Activated naive CD8-positive, alpha-beta T cell treated with anti-CD3 and anti-CD28 coated beads, Interleukin-2, amount 10 ng/mL, durations not matched to agents 7 days and 5 days (primary cell): ENCODE measurements at regions not wholly inside any gene's neighbourhood (a gene's known extent, or its start where the extent isn't known, plus 50 kb on each side); places are given as distances from the start of the nearest gene placed in this dataset.

Experiments used
- ATAC-seq: fragments of 150-1000 bp; cut with Tn5 transposase; one replicate; pipeline ENCODE4 v1.10.0; 2021; ENCODE audit warnings: low read depth, moderate library complexity
- POLR2A ChIA-PET: fragments of 350-600 bp; sonication (Branson Sonifier 250); formaldehyde crosslinking; loops from one replicate; lab custom pipeline; 2021; ENCODE audit warnings: antibody characterized with exemption; lab: Charles Lee
- DNase-seq: peaks from one replicate; pipeline ENCODE4 v3.0.0; 2021
- H3K27ac Mint-ChIP-seq: one replicate; pipeline ENCODE4 v1.8.0; 2022; ENCODE audit warnings: mild to moderate bottlenecking, mixed read lengths
- H3K27me3 Mint-ChIP-seq: one replicate; pipeline ENCODE4 v1.8.0; 2022; ENCODE audit warnings: mild to moderate bottlenecking, moderate library complexity, mixed read lengths
- H3K36me3 Mint-ChIP-seq: one replicate; pipeline ENCODE4 v1.8.0; 2021; ENCODE audit warnings: mild to moderate bottlenecking, mixed read lengths
- H3K4me1 Mint-ChIP-seq: one replicate; pipeline ENCODE4 v1.8.0; 2021; ENCODE audit warnings: mixed read lengths
- H3K4me3 Mint-ChIP-seq: one replicate; pipeline ENCODE4 v1.8.0; 2022; ENCODE audit warnings: mild to moderate bottlenecking, moderate library complexity, mixed read lengths
- H3K9me3 Mint-ChIP-seq: one replicate; pipeline ENCODE4 v1.8.0; 2021; ENCODE audit warnings: mixed read lengths

DNA sequence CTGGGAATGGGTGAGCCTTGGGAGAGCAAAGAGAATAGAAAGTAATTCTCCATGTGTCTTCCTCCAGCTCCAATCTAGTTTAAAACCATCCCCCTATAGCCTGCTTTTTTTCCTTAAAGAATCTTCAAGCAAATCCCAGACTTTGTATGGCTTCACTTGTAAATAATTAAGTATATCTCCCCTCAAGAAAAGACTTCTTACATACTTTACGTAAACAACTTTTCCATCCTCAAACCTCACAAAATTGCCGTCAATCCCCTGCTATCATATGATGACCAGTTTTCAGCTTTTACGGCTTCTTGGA, 88.5 kb upstream of the PHACTR3 start:
- DNase-seq, result no peak
- no peaks in the 10 kb centered on the region for H3K4me1 Mint-ChIP-seq
- POLR2A ChIA-PET, result no interaction called here
- H3K9me3 Mint-ChIP-seq, result no peaks in the 10 kb centered on the region
- H3K4me3 Mint-ChIP-seq, result no peak overlapping the region
- ATAC-seq, result no peak
- H3K27me3 Mint-ChIP-seq, result peaks cover 50% of the 10 kb centered on the region
- H3K27ac Mint-ChIP-seq, result no peak overlapping the region
- H3K36me3 Mint-ChIP-seq, result no peaks in the 10 kb centered on the region

- DNase-seq (no peak), ATAC-seq (peak; percentile 73)
- H3K4me1 Mint-ChIP-seq, result no peaks in the 10 kb centered on the region
- no peak overlapping the region for H3K27ac Mint-ChIP-seq
- H3K27me3 Mint-ChIP-seq, result peaks cover 64% of the 10 kb centered on the region
- no peak overlapping the region for H3K4me3 Mint-ChIP-seq
- no peaks in the 10 kb centered on the region for H3K9me3 Mint-ChIP-seq
- POLR2A ChIA-PET, result no interaction called here
- no peaks in the 10 kb centered on the region for H3K36me3 Mint-ChIP-seq
Measured at GRCh38 chr20:59518881-59519706, 85.2 kb upstream of the PHACTR3 start.

DNA sequence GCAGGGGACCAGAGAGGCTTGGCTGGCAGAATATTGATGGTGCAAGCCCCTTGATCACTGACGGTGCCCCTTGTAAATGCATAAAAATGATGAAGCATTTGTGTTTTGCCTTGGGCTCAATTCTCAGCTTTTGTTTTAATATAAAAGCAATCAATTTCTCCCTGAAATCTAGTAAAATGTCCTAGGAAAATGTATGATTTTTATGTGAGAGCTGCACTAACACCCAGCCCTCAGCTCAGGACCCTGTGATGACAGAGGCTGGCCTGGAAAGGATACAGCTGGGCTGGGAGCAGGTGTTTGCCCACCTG, 84.7 kb upstream of the PHACTR3 start:
- H3K27ac Mint-ChIP-seq, result no peak overlapping the region

GRCh38 chr20:59520814-59521213, 83.5 kb upstream of the PHACTR3 start:
- ATAC-seq, result no peak
- Mint-ChIP-seq H3K27me3 (peaks cover 69% of the 10 kb centered on the region), H3K27ac (no peak overlapping the region), H3K36me3 (no peaks in the 10 kb centered on the region), H3K4me3 (no peak overlapping the region), H3K4me1 (no peaks in the 10 kb centered on the region), H3K9me3 (no peaks in the 10 kb centered on the region)
- DNase-seq, result no peak
- POLR2A ChIA-PET, result no interaction called here

More for the DNA sequence above, 84.7 kb upstream of the PHACTR3 start:
- Mint-ChIP-seq H3K4me3 (no peak overlapping the region), H3K36me3 (no peaks in the 10 kb centered on the region), H3K4me1 (no peaks in the 10 kb centered on the region), H3K9me3 (no peaks in the 10 kb centered on the region), H3K27me3 (peaks cover 67% of the 10 kb centered on the region)
- DNase-seq, result no peak
- POLR2A ChIA-PET, result no interaction called here
- no peak for ATAC-seq

DNA sequence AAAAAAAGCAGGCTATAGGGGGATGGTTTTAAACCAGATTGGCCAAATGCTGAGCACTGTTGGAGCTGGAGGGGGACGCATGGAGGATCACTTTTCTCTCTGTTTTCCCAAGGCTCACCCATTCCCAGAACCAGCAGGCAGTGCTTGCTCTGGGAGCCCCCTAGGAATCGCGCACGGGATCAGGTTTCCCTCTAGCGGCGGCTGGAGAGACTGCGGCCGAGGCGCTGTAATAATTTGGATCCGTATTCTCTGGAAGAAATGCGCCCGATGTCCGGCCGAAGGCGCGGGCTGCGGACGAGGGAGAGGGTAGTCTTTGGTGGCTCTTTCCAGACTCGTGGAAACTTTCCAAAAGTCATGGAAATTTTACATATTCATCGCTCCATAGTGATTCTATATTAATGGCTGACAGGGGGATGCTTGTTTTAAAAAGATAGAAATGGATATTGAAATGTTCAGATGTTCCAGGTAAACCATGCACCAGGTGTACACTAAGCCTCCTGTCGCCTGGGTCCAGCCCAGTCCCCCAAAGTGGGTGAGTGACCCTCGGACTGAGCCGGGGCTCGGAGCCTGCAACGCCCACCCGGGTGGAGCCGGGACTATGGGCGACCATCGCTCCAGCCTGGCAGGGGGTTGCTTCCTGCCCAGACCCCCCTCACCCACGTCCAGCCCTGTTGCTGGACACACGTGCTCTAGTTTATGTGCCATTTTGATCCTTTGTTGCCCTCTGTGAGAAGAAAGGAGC, 78.7 kb upstream of the PHACTR3 start:
- POLR2A ChIA-PET, result no interaction called here
- Mint-ChIP-seq H3K27me3 (peaks cover 78% of the 10 kb centered on the region), H3K4me1 (no peaks in the 10 kb centered on the region), H3K36me3 (no peaks in the 10 kb centered on the region), H3K4me3 (no peak overlapping the region), H3K9me3 (no peaks in the 10 kb centered on the region), H3K27ac (no peak overlapping the region)
- ATAC-seq (no peak), DNase-seq (peak; percentile 51)

GRCh38 chr20:59526242-59527225, 77.8 kb upstream of the PHACTR3 start:
- ATAC-seq (no peak), DNase-seq (no peak)
- H3K36me3 Mint-ChIP-seq, result no peaks in the 10 kb centered on the region
- peaks cover 70% of the 10 kb centered on the region for H3K27me3 Mint-ChIP-seq
- H3K4me1 Mint-ChIP-seq, result no peaks in the 10 kb centered on the region
- H3K9me3 Mint-ChIP-seq, result no peaks in the 10 kb centered on the region
- H3K27ac Mint-ChIP-seq, result no peak overlapping the region
- POLR2A ChIA-PET, result no interaction called here
- H3K4me3 Mint-ChIP-seq, result no peak overlapping the region

- H3K36me3 Mint-ChIP-seq, result no peaks in the 10 kb centered on the region
- ATAC-seq, result no peak
- no peak overlapping the region for H3K4me3 Mint-ChIP-seq
- no peak overlapping the region for H3K27ac Mint-ChIP-seq
- POLR2A ChIA-PET, result no interaction called here
- H3K27me3 Mint-ChIP-seq, result peaks cover 34% of the 10 kb centered on the region
- H3K4me1 Mint-ChIP-seq, result no peaks in the 10 kb centered on the region
- H3K9me3 Mint-ChIP-seq, result peaks cover 2% of the 10 kb centered on the region
- DNase-seq, result no peak
Measured at GRCh38 chr20:59530782-59531181, 73.6 kb upstream of the PHACTR3 start.

DNA sequence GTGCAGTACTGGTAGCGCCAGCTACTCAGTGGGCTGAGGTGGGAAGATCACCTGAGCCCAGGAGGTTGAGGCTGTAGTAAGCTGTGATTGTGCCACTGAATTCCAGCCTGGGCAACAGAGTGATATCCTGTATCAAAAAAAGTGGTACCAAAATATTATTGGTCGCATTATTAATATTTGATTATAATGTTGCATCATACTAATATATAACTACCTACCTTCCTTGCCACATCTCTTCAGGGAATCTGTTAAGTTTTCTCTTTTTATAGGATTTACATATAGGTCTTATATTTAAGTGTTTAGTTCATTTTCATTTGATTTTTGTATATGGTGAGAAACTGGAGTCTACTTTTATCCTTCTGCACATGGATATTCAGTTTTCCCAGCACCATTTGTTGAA, 66.3 kb upstream of the PHACTR3 start:
- peaks cover 28% of the 10 kb centered on the region for H3K27me3 Mint-ChIP-seq
- H3K4me3 Mint-ChIP-seq, result no peak overlapping the region
- no peaks in the 10 kb centered on the region for H3K36me3 Mint-ChIP-seq
- POLR2A ChIA-PET, result no interaction called here
- peaks cover 12% of the 10 kb centered on the region for H3K9me3 Mint-ChIP-seq
- DNase-seq (no peak), ATAC-seq (no peak)
- no peaks in the 10 kb centered on the region for H3K4me1 Mint-ChIP-seq
- no peak overlapping the region for H3K27ac Mint-ChIP-seq

DNA sequence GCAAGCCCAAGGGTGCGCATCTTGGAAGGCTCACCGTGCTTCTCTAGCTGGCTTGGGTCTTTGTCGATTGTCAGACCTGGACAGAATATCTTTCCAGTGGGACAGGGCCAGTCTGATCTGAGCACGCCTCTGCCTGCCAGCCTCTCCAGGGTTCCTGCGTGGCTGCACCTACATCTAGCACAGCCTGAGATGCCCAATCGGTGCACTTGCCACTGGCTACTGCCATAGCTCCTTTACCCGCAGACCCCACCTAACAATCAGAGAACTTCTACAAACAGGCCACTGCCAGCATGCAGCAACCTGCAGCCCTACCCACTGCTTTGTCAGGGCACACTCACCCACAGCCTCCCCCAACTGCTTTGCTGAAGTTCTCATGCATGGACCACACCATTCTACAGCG, 56.7 kb upstream of the PHACTR3 start:
- DNase-seq (no peak), ATAC-seq (no peak)
- H3K4me3 Mint-ChIP-seq, result no peak overlapping the region
- peaks cover 16% of the 10 kb centered on the region for H3K27me3 Mint-ChIP-seq
- POLR2A ChIA-PET, result no interaction called here
- no peaks in the 10 kb centered on the region for H3K36me3 Mint-ChIP-seq
- H3K9me3 Mint-ChIP-seq, result no peaks in the 10 kb centered on the region
- H3K27ac Mint-ChIP-seq, result no peak overlapping the region
- no peaks in the 10 kb centered on the region for H3K4me1 Mint-ChIP-seq
